GM12873 (cell line): ENCODE measurements at regions not wholly inside any gene's neighbourhood (a gene's known extent, or its start where the extent isn't known, plus 50 kb on each side); places are given as distances from the start of the nearest gene placed in this dataset.

Experiments
- CTCF ChIP-seq: IDR thresholded peaks from 2 replicates; pipeline ENCODE4 v1.5.1; 2012; ENCODE audit warnings: low read depth, mild to moderate bottlenecking, moderate library complexity, low read length, control low read depth; ENCODE audit not compliant: insufficient read depth; ENCODE audit errors: missing control alignments

GRCh38 chr1:82728206-82728605 lies 927.5 kb downstream of the ADGRL2 start:
- TF ChIP-seq CTCF: no peak

- no peak for TF ChIP-seq CTCF
Observed at GRCh38 chr1:82724246-82724645, 923.5 kb downstream of the ADGRL2 start.

GRCh38 chr1:82722608-82723007 lies 921.9 kb downstream of the ADGRL2 start:
- TF ChIP-seq CTCF: no peak

- no peak for TF ChIP-seq CTCF
Observed at GRCh38 chr1:82721702-82722101, 921.0 kb downstream of the ADGRL2 start.

GRCh38 chr1:82718719-82719419 lies 918.1 kb downstream of the ADGRL2 start:
- no peak for TF ChIP-seq CTCF

- no peak for TF ChIP-seq CTCF
Observed at GRCh38 chr1:82710091-82710490, 909.4 kb downstream of the ADGRL2 start.

GRCh38 chr1:82707681-82708080 lies 906.9 kb downstream of the ADGRL2 start:
- TF ChIP-seq CTCF: no peak
